Gastroesophageal sphincter (tissue), 3 donors: ENCODE measurements at regions not wholly inside any gene's neighbourhood (a gene's known extent, or its start where the extent isn't known, plus 50 kb on each side); places are given as distances from the start of the nearest gene placed in this dataset.

Source experiments
- POLR2A ChIP-seq, 2 donors: fragments of 450-650 bp; IDR thresholded peaks; one replicate each; pipeline ENCODE4 v1.6.1; 2017; ENCODE audit warnings: antibody characterized with exemption in 2 of 2, mild to moderate bottlenecking in 2 of 2, moderate library complexity in 1 of 2
- POLR2AphosphoS5 ChIP-seq: sonication (generic); formaldehyde crosslinking; IDR thresholded peaks from one replicate; pipeline ENCODE4 v1.6.1; 2017; ENCODE audit warnings: antibody characterized with exemption
- TF ChIP-seq, protein P1 (sequence below), 4 experiments: fragments of 200-600 bp in 2 of 4; fragments of 450-650 bp in 2 of 4; sonication (generic) in 1 of 4; IDR thresholded peaks; one replicate each; pipeline ENCODE4 v1.5.1; 2017 to 2019; ENCODE audit warnings: antibody characterized with exemption in 4 of 4, mild to moderate bottlenecking in 2 of 4, moderate library complexity in 2 of 4

DNA sequence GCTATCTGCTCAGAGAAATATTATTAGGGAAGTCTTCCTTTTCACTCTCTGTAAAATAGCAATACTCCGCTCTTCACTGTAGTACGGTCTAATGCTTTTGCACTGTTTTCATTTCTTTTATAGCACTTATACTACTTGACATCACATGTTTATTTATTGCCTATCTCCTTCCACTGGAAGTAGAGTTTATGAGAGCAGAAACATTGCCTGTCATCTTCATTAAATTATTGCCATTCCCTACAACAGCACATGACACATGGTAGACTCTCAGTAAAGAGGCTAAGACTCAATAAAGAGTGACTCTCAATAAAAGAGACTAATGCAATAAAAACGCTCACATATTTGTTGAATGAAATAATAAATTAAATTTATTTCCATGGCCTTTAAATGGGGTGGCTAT is 241.3 kb upstream of the MAGEC2 start:
- TF ChIP-seq, protein P1, sequence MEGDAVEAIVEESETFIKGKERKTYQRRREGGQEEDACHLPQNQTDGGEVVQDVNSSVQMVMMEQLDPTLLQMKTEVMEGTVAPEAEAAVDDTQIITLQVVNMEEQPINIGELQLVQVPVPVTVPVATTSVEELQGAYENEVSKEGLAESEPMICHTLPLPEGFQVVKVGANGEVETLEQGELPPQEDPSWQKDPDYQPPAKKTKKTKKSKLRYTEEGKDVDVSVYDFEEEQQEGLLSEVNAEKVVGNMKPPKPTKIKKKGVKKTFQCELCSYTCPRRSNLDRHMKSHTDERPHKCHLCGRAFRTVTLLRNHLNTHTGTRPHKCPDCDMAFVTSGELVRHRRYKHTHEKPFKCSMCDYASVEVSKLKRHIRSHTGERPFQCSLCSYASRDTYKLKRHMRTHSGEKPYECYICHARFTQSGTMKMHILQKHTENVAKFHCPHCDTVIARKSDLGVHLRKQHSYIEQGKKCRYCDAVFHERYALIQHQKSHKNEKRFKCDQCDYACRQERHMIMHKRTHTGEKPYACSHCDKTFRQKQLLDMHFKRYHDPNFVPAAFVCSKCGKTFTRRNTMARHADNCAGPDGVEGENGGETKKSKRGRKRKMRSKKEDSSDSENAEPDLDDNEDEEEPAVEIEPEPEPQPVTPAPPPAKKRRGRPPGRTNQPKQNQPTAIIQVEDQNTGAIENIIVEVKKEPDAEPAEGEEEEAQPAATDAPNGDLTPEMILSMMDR (IDR thresholded peaks at IDR 0.05): no peak
- no peak for TF ChIP-seq POLR2AphosphoS5
- no peak for TF ChIP-seq POLR2A (IDR thresholded peaks at IDR 0.05)
